ENCODE measurements at regions not wholly inside any gene's neighbourhood (a gene's known extent, or its start where the extent isn't known, plus 50 kb on each side); places are given as distances from the start of the nearest gene placed in this dataset.

- no peak for TF ChIP-seq CTCF (IDR thresholded peaks at IDR 0.05; ENCODE audit: low read depth, low read length, missing control alignments)
- no peak for DNase-seq (ENCODE audit: extremely low read depth, low read depth)
- H3K4me3 ChIP-seq (replicated peaks; ENCODE audit: low read depth, low read length) = no peak overlapping the region
These were observed 637.8 kb upstream of the LUZP2 start for GRCh38 chr11:23859087-23859486.

GRCh38 chr11:23861615-23862014 lies 635.2 kb upstream of the LUZP2 start:
- TF ChIP-seq CTCF (IDR thresholded peaks at IDR 0.05; ENCODE audit: low read depth, low read length, missing control alignments) = no peak
- H3K4me3 ChIP-seq (replicated peaks; ENCODE audit: low read depth, low read length) = no peak overlapping the region
- no peak for DNase-seq (ENCODE audit: extremely low read depth, low read depth)

DNA sequence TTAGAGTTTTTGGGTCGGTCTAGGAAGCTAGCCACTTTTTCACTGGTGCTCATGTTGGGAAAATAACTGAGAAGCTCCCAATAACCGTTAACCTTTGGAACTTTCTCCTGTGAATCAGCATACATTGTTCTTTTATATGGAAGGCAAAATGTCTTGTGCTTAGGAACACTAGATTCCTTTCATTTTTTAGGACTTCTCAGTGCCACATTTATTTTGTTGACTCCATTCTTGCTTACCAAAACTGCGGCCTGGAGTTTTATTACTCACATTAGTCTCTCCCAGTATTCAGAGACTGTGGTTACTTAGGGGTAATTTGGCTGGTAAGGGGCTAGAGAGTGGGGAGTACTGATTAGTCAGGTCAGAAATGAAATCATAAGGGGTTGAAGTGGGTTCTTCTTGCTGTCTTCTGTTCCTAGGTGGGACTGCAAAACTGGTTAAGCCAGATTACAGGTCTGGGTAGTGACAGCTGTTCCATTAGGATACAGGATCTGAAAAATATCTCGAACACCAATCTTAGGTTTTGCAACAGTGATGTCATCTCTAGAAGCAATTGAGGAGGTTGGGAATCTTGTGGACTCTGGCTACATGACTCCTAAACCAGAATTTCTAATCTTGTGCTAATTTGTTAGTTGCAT lies 631.4 kb upstream of the LUZP2 start:
- no peak for DNase-seq (ENCODE audit: extremely low read depth, low read depth)
- no peak overlapping the region for H3K4me3 ChIP-seq (replicated peaks; ENCODE audit: low read depth, low read length)
- TF ChIP-seq CTCF (IDR thresholded peaks at IDR 0.05; ENCODE audit: low read depth, low read length, missing control alignments) = no peak

GRCh38 chr11:23866641-23867040 lies 630.2 kb upstream of the LUZP2 start:
- TF ChIP-seq CTCF (IDR thresholded peaks at IDR 0.05; ENCODE audit: low read depth, low read length, missing control alignments) = no peak
- no peak for DNase-seq (ENCODE audit: extremely low read depth, low read depth)
- no peak overlapping the region for H3K4me3 ChIP-seq (replicated peaks; ENCODE audit: low read depth, low read length)

GRCh38 chr11:23869671-23870070 lies 627.2 kb upstream of the LUZP2 start:
- TF ChIP-seq CTCF (IDR thresholded peaks at IDR 0.05; ENCODE audit: low read depth, low read length, missing control alignments) = no peak
- H3K4me3 ChIP-seq (replicated peaks; ENCODE audit: low read depth, low read length) = no peak overlapping the region
- no peak for DNase-seq (ENCODE audit: extremely low read depth, low read depth)

DNA sequence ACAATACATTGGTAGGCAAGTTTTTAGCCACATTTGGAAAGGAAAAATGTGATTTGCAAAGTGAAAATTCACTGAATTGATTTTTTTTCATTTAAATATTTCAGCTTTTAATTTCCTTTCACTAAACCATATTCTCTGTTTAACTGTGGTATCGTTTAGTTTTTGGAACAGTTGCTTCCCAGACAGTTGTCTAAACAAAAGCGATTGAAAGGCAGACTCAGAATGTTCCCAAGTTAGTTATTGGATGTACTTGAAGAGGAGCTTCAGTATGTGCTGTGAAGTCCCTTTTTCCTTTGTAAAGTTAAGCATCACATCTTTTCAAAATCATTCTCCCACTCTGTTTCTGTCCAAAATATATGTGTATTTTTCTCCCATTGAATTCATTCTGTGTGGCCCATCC lies 623.4 kb upstream of the LUZP2 start:
- TF ChIP-seq CTCF (IDR thresholded peaks at IDR 0.05; ENCODE audit: low read depth, low read length, missing control alignments) = no peak
- no peak for DNase-seq (ENCODE audit: extremely low read depth, low read depth)
- H3K4me3 ChIP-seq (replicated peaks; ENCODE audit: low read depth, low read length) = no peak overlapping the region

Measured in HFF-Myc (cell line).